ENCODE measurements at regions not wholly inside any gene's neighbourhood (a gene's known extent, or its start where the extent isn't known, plus 50 kb on each side); places are given as distances from the start of the nearest gene placed in this dataset.

DNA sequence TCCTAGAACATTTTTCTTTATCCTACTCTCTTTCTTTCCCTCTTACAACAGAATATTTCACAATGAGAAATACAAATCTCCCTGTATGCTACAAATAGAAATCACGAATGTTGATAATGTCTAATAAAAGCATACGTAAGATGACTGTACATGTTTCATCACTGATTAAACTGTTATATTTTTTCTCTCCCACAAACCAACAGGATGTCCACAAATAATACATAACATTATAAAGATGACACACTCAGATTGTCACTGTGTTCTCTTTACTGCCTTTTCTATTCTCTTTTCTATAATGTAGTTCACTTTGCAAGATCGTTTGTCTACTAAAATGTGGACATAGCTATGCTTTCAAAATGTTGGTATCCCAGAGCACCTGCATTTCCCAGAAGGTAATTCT, 90.7 kb upstream of the PARP8 start:
- Histone ChIP-seq H3K27ac (ENCODE audit: low read length) (no peak overlapping the region), H3K4me1 (ENCODE audit: control insufficient read depth, insufficient read depth, low read length) (no peaks in the 10 kb centered on the region), H3K4me3 (ENCODE audit: low read depth in 2 of 2, low read length in 2 of 2) (no peak overlapping the region), H3K27me3 (ENCODE audit: control insufficient read depth, insufficient read depth, low read length) (no peaks in the 10 kb centered on the region), H3K36me3 (ENCODE audit: control insufficient read depth, insufficient read depth, low read length) (no peaks in the 10 kb centered on the region), H3K9me3 (ENCODE audit: control insufficient read depth, insufficient read depth, low read depth, low read length) (no peaks in the 10 kb centered on the region)
- CTCF ChIA-PET = no interaction called here
- no peak for TF ChIP-seq TCF7L2 (IDR thresholded peaks at IDR 0.05; ENCODE audit: low read depth, low read length)
- no peak for DNase-seq (ENCODE audit: low read depth, low spot score)
- POLR2A ChIA-PET = no interaction called here
- in situ Hi-C loops (cut with HindIII; ENCODE audit: low pct_unique_long_range_greater_than_20kb, low sequenced_read_pairs) (no loop called here), intact Hi-C loops (cut with micrococcal nuclease; ENCODE audit: unreplicated experiment) (no loop called here)
- ATAC-seq = no peak
- BruUV-seq (replicated peaks) = no TSS peak

DNA sequence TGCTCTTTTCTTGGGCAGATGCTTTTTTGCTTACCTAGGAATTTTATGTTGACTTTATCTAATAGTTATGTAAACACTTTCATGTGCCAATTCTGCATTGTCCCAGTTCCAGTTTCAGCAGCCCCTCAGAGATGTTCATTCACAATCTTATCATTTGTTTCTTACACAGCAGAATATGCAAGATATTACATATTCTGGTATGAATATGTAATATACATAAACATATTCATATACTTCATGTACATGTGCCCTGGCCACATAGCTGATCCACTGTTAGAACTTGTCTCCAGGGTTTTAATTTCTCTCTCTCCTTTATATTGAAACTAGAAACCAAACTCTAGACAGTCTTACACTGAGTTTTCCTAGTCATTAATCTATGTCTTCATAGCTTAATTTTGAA, 90.2 kb upstream of the PARP8 start:
- DNase-seq (ENCODE audit: low read depth, low spot score) = no peak
- POLR2A ChIA-PET = no interaction called here
- no peaks in the 10 kb centered on the region for H3K4me1 ChIP-seq (ENCODE audit: control insufficient read depth, insufficient read depth, low read length)
- in situ Hi-C loops (cut with HindIII; ENCODE audit: low pct_unique_long_range_greater_than_20kb, low sequenced_read_pairs) (no loop called here), intact Hi-C loops (cut with micrococcal nuclease; ENCODE audit: unreplicated experiment) (no loop called here)
- no peak for ATAC-seq
- no peak overlapping the region for H3K27ac ChIP-seq (ENCODE audit: low read length)
- no peak overlapping the region for H3K4me3 ChIP-seq (ENCODE audit: low read depth in 2 of 2, low read length in 2 of 2)
- CTCF ChIA-PET = no interaction called here
- BruUV-seq (replicated peaks) = no TSS peak
- no peaks in the 10 kb centered on the region for H3K27me3 ChIP-seq (ENCODE audit: control insufficient read depth, insufficient read depth, low read length)
- no peaks in the 10 kb centered on the region for H3K36me3 ChIP-seq (ENCODE audit: control insufficient read depth, insufficient read depth, low read length)
- H3K9me3 ChIP-seq (ENCODE audit: control insufficient read depth, insufficient read depth, low read depth, low read length) = no peaks in the 10 kb centered on the region
- TF ChIP-seq, protein P1, sequence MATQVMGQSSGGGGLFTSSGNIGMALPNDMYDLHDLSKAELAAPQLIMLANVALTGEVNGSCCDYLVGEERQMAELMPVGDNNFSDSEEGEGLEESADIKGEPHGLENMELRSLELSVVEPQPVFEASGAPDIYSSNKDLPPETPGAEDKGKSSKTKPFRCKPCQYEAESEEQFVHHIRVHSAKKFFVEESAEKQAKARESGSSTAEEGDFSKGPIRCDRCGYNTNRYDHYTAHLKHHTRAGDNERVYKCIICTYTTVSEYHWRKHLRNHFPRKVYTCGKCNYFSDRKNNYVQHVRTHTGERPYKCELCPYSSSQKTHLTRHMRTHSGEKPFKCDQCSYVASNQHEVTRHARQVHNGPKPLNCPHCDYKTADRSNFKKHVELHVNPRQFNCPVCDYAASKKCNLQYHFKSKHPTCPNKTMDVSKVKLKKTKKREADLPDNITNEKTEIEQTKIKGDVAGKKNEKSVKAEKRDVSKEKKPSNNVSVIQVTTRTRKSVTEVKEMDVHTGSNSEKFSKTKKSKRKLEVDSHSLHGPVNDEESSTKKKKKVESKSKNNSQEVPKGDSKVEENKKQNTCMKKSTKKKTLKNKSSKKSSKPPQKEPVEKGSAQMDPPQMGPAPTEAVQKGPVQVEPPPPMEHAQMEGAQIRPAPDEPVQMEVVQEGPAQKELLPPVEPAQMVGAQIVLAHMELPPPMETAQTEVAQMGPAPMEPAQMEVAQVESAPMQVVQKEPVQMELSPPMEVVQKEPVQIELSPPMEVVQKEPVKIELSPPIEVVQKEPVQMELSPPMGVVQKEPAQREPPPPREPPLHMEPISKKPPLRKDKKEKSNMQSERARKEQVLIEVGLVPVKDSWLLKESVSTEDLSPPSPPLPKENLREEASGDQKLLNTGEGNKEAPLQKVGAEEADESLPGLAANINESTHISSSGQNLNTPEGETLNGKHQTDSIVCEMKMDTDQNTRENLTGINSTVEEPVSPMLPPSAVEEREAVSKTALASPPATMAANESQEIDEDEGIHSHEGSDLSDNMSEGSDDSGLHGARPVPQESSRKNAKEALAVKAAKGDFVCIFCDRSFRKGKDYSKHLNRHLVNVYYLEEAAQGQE (IDR thresholded peaks at IDR 0.05; ENCODE audit: insufficient read depth in 1 of 2, low read depth in 2 of 2, low read length in 1 of 2) = no peak
- TF ChIP-seq TCF7L2 (IDR thresholded peaks at IDR 0.05; ENCODE audit: low read depth, low read length) (no peak), SIN3A (IDR thresholded peaks at IDR 0.05; ENCODE audit: borderline replicate concordance, insufficient read depth, low read depth, low read length) (no peak), POLR2AphosphoS5 (IDR thresholded peaks at IDR 0.05; ENCODE audit: low read depth, low read length) (no peak)
- TF ChIP-seq, protein P2, sequence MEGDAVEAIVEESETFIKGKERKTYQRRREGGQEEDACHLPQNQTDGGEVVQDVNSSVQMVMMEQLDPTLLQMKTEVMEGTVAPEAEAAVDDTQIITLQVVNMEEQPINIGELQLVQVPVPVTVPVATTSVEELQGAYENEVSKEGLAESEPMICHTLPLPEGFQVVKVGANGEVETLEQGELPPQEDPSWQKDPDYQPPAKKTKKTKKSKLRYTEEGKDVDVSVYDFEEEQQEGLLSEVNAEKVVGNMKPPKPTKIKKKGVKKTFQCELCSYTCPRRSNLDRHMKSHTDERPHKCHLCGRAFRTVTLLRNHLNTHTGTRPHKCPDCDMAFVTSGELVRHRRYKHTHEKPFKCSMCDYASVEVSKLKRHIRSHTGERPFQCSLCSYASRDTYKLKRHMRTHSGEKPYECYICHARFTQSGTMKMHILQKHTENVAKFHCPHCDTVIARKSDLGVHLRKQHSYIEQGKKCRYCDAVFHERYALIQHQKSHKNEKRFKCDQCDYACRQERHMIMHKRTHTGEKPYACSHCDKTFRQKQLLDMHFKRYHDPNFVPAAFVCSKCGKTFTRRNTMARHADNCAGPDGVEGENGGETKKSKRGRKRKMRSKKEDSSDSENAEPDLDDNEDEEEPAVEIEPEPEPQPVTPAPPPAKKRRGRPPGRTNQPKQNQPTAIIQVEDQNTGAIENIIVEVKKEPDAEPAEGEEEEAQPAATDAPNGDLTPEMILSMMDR (IDR thresholded peaks at IDR 0.05) = no peak

DNA sequence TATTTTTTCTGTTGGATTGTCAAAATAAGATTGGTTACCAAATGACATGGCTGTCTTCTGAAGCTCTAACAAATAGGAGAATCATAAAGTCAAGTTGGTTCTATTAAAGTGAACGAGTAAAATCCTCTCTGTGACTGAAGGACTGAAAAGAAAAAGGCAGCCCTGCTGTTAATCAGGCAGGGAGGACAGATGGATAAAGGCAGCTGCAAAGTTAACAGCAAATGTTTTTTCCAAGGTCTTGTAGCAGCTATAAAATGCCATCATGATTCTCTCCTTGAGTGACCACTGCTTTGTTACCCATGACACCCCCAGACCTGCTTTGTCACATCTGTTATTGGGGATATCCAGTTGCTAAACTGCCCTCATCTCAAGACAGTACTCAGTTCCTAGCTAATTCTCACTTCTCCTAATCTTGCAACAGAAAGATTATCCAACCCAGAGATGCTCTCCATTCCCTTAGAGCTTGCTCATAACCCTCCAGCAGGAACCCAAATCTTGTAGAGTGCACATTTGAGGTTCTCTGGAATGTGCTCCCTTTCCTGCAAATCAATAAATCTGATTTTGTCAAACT, 89.7 kb upstream of the PARP8 start:
- POLR2A ChIA-PET = no interaction called here
- no peaks in the 10 kb centered on the region for H3K27me3 ChIP-seq (ENCODE audit: control insufficient read depth, insufficient read depth, low read length)
- intact Hi-C loops (cut with micrococcal nuclease; ENCODE audit: unreplicated experiment) (no loop called here), in situ Hi-C loops (cut with HindIII; ENCODE audit: low pct_unique_long_range_greater_than_20kb, low sequenced_read_pairs) (no loop called here)
- H3K36me3 ChIP-seq (ENCODE audit: control insufficient read depth, insufficient read depth, low read length) = no peaks in the 10 kb centered on the region
- TF ChIP-seq, protein P2 (IDR thresholded peaks at IDR 0.05) = no peak
- TF ChIP-seq POLR2AphosphoS5 (IDR thresholded peaks at IDR 0.05; ENCODE audit: low read depth, low read length) = no peak
- TF ChIP-seq TCF7L2 (IDR thresholded peaks at IDR 0.05; ENCODE audit: low read depth, low read length) = no peak
- TF ChIP-seq, protein P1 (IDR thresholded peaks at IDR 0.05; ENCODE audit: insufficient read depth in 1 of 2, low read depth in 2 of 2, low read length in 1 of 2) = no peak
- no peak for TF ChIP-seq SIN3A (IDR thresholded peaks at IDR 0.05; ENCODE audit: borderline replicate concordance, insufficient read depth, low read depth, low read length)
- no peak overlapping the region for H3K4me3 ChIP-seq (ENCODE audit: low read depth in 2 of 2, low read length in 2 of 2)
- CTCF ChIA-PET = no interaction called here
- DNase-seq (ENCODE audit: low read depth, low spot score) = no peak
- no peak for ATAC-seq
- BruUV-seq (replicated peaks) = no TSS peak
- H3K9me3 ChIP-seq (ENCODE audit: control insufficient read depth, insufficient read depth, low read depth, low read length) = no peaks in the 10 kb centered on the region
- H3K27ac ChIP-seq (ENCODE audit: low read length) = no peak overlapping the region
- H3K4me1 ChIP-seq (ENCODE audit: control insufficient read depth, insufficient read depth, low read length) = no peaks in the 10 kb centered on the region

Measured in Panc1 (cell line).